GM23338 (cell line): ENCODE measurements at regions not wholly inside any gene's neighbourhood (a gene's known extent, or its start where the extent isn't known, plus 50 kb on each side); places are given as distances from the start of the nearest gene placed in this dataset.

Experiments used
- ATAC-seq: fragments of 200-7000 bp; cut with Tn5 transposase; 3 replicates; pipeline ENCODE4 v1.9.1; 2020
- DNase-seq: peaks from one replicate; pipeline ENCODE4 v3.0.0-alpha.2; 2015; ENCODE audit warnings: low spot score
- H2AFZ ChIP-seq: fragments of 200-600 bp; sonication (generic); 2 replicates; pipeline ENCODE4 v1.8.0; 2016; ENCODE audit warnings: antibody characterized with exemption, mild to moderate bottlenecking, moderate library complexity
- H3F3A ChIP-seq: fragments of 200-600 bp; sonication (generic); replicated peaks from 2 replicates; pipeline ENCODE4 v1.8.0; 2017; ENCODE audit warnings: antibody characterized with exemption, mixed run types, low read depth
- H3K27ac ChIP-seq: fragments of 200-600 bp; sonication (generic); 2 replicates; pipeline ENCODE4 v1.6.1; 2016; ENCODE audit warnings: low read depth
- H3K27me3 ChIP-seq: fragments of 200-600 bp; sonication (generic); 2 replicates; pipeline ENCODE4 v1.8.0; 2016; ENCODE audit warnings: mild to moderate bottlenecking, mixed run types, moderate library complexity; ENCODE audit not compliant: insufficient read depth
- H3K36me3 ChIP-seq: fragments of 200-600 bp; sonication (generic); 2 replicates; pipeline ENCODE4 v1.8.0; 2016; ENCODE audit warnings: mild to moderate bottlenecking; ENCODE audit not compliant: insufficient read depth
- H3K4me1 ChIP-seq: fragments of 200-600 bp; sonication (generic); 2 replicates; pipeline ENCODE4 v1.8.0; 2016; ENCODE audit warnings: mild to moderate bottlenecking, moderate library complexity; ENCODE audit not compliant: insufficient read depth
- H3K4me2 ChIP-seq: fragments of 200-600 bp; sonication (generic); 2 replicates; pipeline ENCODE4 v1.7.1; 2017; ENCODE audit warnings: mixed run types
- H3K4me3 ChIP-seq: fragments of 200-600 bp; sonication (generic); 2 replicates; pipeline ENCODE4 v1.6.1; 2016; ENCODE audit warnings: mixed run types
- H3K79me2 ChIP-seq: fragments of 200-600 bp; sonication (generic); replicated peaks from 2 replicates; pipeline ENCODE4 v1.8.0; 2017; ENCODE audit warnings: mild to moderate bottlenecking; ENCODE audit not compliant: insufficient read depth
- H3K9me2 ChIP-seq: fragments of 200-600 bp; sonication (generic); 2 replicates; pipeline ENCODE4 v1.8.0; 2017; ENCODE audit not compliant: insufficient read depth
- H4K20me1 ChIP-seq: fragments of 200-600 bp; sonication (generic); replicated peaks from 2 replicates; pipeline ENCODE4 v1.8.0; 2017; ENCODE audit warnings: mild to moderate bottlenecking; ENCODE audit not compliant: insufficient read depth
- H3K27ac Mint-ChIP-seq: 2 replicates; pipeline ENCODE4 v1.8.0; 2020; ENCODE audit warnings: inconsistent platforms, mild to moderate bottlenecking, moderate library complexity, mixed read lengths
- H3K27me3 Mint-ChIP-seq: 3 replicates; pipeline ENCODE4 v1.8.0; 2022; ENCODE audit warnings: low read depth, mild to moderate bottlenecking, moderate library complexity, mixed read lengths, inconsistent platforms; ENCODE audit not compliant: insufficient read depth, poor library complexity
- H3K36me3 Mint-ChIP-seq: 3 replicates; pipeline ENCODE4 v1.8.0; 2021; ENCODE audit warnings: low read depth, mild to moderate bottlenecking, inconsistent platforms, moderate library complexity, mixed read lengths
- H3K4me1 Mint-ChIP-seq: 3 replicates; pipeline ENCODE4 v1.8.0; 2020; ENCODE audit warnings: mild to moderate bottlenecking, inconsistent platforms, mixed read lengths
- H3K4me3 Mint-ChIP-seq: 3 replicates; pipeline ENCODE4 v1.8.0; 2021; ENCODE audit warnings: moderate library complexity, mild to moderate bottlenecking, inconsistent platforms, mixed read lengths
- H3K9me3 Mint-ChIP-seq: 3 replicates; pipeline ENCODE4 v1.8.0; 2020; ENCODE audit warnings: moderate library complexity, mild to moderate bottlenecking, inconsistent platforms, mixed read lengths
- CREB1 ChIP-seq: fragments of 250-450 bp; sonication (Bioruptor Pico); IDR thresholded peaks from 2 replicates; pipeline ENCODE4 v1.5.0; 2020; ENCODE audit warnings: low read depth, mild to moderate bottlenecking, moderate library complexity
- EZH2 ChIP-seq: fragments of 200-600 bp; sonication (generic); IDR thresholded peaks from one replicate; pipeline ENCODE4 v1.8.0; 2017; ENCODE audit warnings: antibody characterized with exemption, mild to moderate bottlenecking, low read depth; ENCODE audit not compliant: unreplicated experiment
- EZH2phosphoT487 ChIP-seq: fragments of 200-600 bp; sonication (generic); IDR thresholded peaks from one replicate; pipeline ENCODE4 v1.8.1; 2018; ENCODE audit warnings: antibody characterized with exemption; ENCODE audit not compliant: unreplicated experiment
- JUNB ChIP-seq: IDR thresholded peaks from one replicate; pipeline ENCODE4 v1.6.1; 2016; ENCODE audit warnings: antibody characterized with exemption; ENCODE audit not compliant: unreplicated experiment
- NANOG ChIP-seq: IDR thresholded peaks from 2 replicates; pipeline ENCODE4 v1.6.1; 2016; ENCODE audit warnings: antibody characterized with exemption, borderline replicate concordance
- POLR2AphosphoS5 ChIP-seq: IDR thresholded peaks from 2 replicates; pipeline ENCODE4 v1.6.1; 2016; ENCODE audit warnings: antibody characterized with exemption, low read depth
- STAT1 ChIP-seq: IDR thresholded peaks from one replicate; pipeline ENCODE4 v1.6.1; 2016; ENCODE audit warnings: antibody characterized with exemption; ENCODE audit not compliant: unreplicated experiment
- ZNF114 ChIP-seq: fragments of 250-450 bp; sonication (Bioruptor Pico); IDR thresholded peaks from 2 replicates; pipeline ENCODE4 v1.5.0; 2020; ENCODE audit warnings: mild to moderate bottlenecking, moderate library complexity
- ZNF331 ChIP-seq: fragments of 250-450 bp; sonication (Bioruptor Pico); IDR thresholded peaks from 2 replicates; pipeline ENCODE4 v1.5.0; 2020; ENCODE audit warnings: low read depth, mild to moderate bottlenecking, moderate library complexity
- TF ChIP-seq, protein P1 (sequence below), 2 experiments: fragments of 200-600 bp in 1 of 2; sonication (generic) in 1 of 2; conservative IDR thresholded peaks; 2 replicates each; pipeline versions ENCODE4 v1.5.1 to v1.6.1; 2016 to 2017; ENCODE audit warnings: antibody characterized with exemption in 2 of 2, low read depth in 2 of 2, mild to moderate bottlenecking in 2 of 2, moderate library complexity in 1 of 2
- TF ChIP-seq, protein P2 (sequence below): IDR thresholded peaks from 2 replicates; pipeline ENCODE4 v1.6.1; 2016; ENCODE audit warnings: antibody characterized with exemption
- TF ChIP-seq, protein P3 (sequence below): IDR thresholded peaks from one replicate; pipeline ENCODE4 v1.6.1; 2018; ENCODE audit warnings: antibody characterized with exemption; ENCODE audit not compliant: unreplicated experiment

DNA sequence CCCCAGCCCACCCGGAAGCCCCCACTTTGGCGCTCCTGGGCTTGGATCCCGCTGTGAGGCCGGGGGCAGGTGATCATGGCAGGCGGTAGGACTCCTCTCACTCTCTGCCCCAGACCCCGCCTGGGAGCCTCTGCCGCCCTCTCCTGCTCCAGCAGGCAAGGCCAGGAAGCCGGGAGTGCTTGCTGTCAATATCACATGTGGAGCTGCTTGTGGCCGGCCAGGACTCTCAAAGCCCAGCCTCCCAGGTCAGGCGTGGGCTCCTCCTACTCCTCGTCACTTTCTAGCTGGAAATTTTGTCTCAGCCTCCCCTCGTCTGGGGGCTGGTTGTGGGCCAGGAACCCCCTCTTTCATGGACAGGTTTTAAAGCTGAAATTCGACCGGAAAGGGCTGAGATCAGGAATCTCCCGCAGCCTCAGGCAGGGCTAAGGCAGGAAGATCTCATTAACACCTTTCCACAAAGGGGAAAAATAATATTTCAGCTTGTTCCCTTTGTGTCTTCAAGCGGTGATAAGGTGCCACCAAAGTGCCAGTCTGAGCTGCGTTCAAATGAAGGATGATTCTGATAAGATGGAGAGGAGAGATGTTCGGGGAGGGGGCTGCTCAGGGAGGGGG, 273.6 kb upstream of the PODXL start:
- peak overlapping the region; percentile 2; the same call in 1 of the 2 replicates for H3K27ac Mint-ChIP-seq
- Histone ChIP-seq H3K27ac (no peak overlapping the region), H3K9me2 (no peaks in the 10 kb centered on the region), H3K36me3 (no peaks in the 10 kb centered on the region), H3K27me3 (no peaks in the 10 kb centered on the region), H4K20me1 (no peaks in the 10 kb centered on the region), H3K4me1 (peaks cover 16% of the 10 kb centered on the region), H3F3A (no peaks in the 10 kb centered on the region), H2AFZ (peak overlapping the region; percentile 90), H3K79me2 (no peaks in the 10 kb centered on the region), H3K4me2 (peak overlapping the region; percentile 63), H3K4me3 (peak overlapping the region; percentile 39)
- ATAC-seq = peak; percentile 99
- H3K4me1 Mint-ChIP-seq = peaks cover 20% of the 10 kb centered on the region
- H3K9me3 Mint-ChIP-seq = no peaks in the 10 kb centered on the region
- H3K27me3 Mint-ChIP-seq = peaks cover 10% of the 10 kb centered on the region
- H3K4me3 Mint-ChIP-seq = peak overlapping the region; percentile 39
- DNase-seq = peak; percentile 85
- H3K36me3 Mint-ChIP-seq = no peaks in the 10 kb centered on the region
- TF ChIP-seq ZNF114 (CRISPR knock-in tag) = no peak
- TF ChIP-seq JUNB = no peak
- TF ChIP-seq, protein P1, sequence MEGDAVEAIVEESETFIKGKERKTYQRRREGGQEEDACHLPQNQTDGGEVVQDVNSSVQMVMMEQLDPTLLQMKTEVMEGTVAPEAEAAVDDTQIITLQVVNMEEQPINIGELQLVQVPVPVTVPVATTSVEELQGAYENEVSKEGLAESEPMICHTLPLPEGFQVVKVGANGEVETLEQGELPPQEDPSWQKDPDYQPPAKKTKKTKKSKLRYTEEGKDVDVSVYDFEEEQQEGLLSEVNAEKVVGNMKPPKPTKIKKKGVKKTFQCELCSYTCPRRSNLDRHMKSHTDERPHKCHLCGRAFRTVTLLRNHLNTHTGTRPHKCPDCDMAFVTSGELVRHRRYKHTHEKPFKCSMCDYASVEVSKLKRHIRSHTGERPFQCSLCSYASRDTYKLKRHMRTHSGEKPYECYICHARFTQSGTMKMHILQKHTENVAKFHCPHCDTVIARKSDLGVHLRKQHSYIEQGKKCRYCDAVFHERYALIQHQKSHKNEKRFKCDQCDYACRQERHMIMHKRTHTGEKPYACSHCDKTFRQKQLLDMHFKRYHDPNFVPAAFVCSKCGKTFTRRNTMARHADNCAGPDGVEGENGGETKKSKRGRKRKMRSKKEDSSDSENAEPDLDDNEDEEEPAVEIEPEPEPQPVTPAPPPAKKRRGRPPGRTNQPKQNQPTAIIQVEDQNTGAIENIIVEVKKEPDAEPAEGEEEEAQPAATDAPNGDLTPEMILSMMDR (conservative IDR thresholded peaks at IDR 0.05; ENCODE audit: low read depth in 2 of 2) = peak in 1 of 2 experiments; percentile 44; a peak in 3 of 4 replicates
- TF ChIP-seq ZNF331 (CRISPR knock-in tag) = no peak

DNA sequence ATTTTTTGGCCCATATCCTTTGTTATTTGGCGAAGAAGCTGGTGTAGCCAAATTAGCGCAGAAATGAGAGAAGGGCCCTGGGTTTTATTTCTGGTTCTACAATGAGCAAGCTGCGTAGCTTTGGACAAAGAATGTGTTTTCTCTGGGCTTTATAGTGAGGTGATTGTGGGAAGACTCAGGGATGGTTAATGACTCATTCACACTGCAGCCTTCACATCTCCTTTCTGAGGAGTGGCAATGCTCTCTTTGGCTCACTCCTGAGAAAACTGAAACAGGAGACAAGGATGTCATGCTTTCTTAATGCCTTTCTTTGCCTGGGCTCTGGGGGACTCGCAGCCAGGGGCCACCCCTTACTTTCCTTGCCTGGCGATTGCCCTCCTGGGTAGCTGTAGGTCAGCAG, 271.0 kb upstream of the PODXL start:
- H3K4me1 Mint-ChIP-seq = peaks cover 17% of the 10 kb centered on the region
- Histone ChIP-seq H3K79me2 (no peaks in the 10 kb centered on the region), H2AFZ (peak overlapping the region; percentile 78), H3K4me2 (no peak overlapping the region), H3K9me2 (no peaks in the 10 kb centered on the region), H3K27ac (no peak overlapping the region), H3K36me3 (no peaks in the 10 kb centered on the region), H4K20me1 (no peaks in the 10 kb centered on the region), H3K4me3 (no peak overlapping the region), H3K27me3 (no peaks in the 10 kb centered on the region), H3F3A (no peaks in the 10 kb centered on the region), H3K4me1 (peaks cover 16% of the 10 kb centered on the region)
- no peaks in the 10 kb centered on the region for H3K9me3 Mint-ChIP-seq
- H3K4me3 Mint-ChIP-seq = no peak overlapping the region
- ATAC-seq = no peak
- no peak for DNase-seq
- no peak overlapping the region for H3K27ac Mint-ChIP-seq
- H3K36me3 Mint-ChIP-seq = no peaks in the 10 kb centered on the region
- H3K27me3 Mint-ChIP-seq = peaks cover 7% of the 10 kb centered on the region
- TF ChIP-seq, protein P1 (conservative IDR thresholded peaks at IDR 0.05; ENCODE audit: low read depth in 2 of 2) = no peak
- TF ChIP-seq ZNF114 (CRISPR knock-in tag) = no peak
- no peak for TF ChIP-seq EZH2
- TF ChIP-seq ZNF331 (CRISPR knock-in tag) = no peak
- no peak for TF ChIP-seq POLR2AphosphoS5
- TF ChIP-seq NANOG = no peak
- no peak for TF ChIP-seq CREB1 (CRISPR knock-in tag)
- no peak for TF ChIP-seq EZH2phosphoT487
- TF ChIP-seq, protein P2, sequence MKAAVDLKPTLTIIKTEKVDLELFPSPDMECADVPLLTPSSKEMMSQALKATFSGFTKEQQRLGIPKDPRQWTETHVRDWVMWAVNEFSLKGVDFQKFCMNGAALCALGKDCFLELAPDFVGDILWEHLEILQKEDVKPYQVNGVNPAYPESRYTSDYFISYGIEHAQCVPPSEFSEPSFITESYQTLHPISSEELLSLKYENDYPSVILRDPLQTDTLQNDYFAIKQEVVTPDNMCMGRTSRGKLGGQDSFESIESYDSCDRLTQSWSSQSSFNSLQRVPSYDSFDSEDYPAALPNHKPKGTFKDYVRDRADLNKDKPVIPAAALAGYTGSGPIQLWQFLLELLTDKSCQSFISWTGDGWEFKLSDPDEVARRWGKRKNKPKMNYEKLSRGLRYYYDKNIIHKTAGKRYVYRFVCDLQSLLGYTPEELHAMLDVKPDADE = no peak
- no peak for TF ChIP-seq JUNB
- TF ChIP-seq, protein P3, sequence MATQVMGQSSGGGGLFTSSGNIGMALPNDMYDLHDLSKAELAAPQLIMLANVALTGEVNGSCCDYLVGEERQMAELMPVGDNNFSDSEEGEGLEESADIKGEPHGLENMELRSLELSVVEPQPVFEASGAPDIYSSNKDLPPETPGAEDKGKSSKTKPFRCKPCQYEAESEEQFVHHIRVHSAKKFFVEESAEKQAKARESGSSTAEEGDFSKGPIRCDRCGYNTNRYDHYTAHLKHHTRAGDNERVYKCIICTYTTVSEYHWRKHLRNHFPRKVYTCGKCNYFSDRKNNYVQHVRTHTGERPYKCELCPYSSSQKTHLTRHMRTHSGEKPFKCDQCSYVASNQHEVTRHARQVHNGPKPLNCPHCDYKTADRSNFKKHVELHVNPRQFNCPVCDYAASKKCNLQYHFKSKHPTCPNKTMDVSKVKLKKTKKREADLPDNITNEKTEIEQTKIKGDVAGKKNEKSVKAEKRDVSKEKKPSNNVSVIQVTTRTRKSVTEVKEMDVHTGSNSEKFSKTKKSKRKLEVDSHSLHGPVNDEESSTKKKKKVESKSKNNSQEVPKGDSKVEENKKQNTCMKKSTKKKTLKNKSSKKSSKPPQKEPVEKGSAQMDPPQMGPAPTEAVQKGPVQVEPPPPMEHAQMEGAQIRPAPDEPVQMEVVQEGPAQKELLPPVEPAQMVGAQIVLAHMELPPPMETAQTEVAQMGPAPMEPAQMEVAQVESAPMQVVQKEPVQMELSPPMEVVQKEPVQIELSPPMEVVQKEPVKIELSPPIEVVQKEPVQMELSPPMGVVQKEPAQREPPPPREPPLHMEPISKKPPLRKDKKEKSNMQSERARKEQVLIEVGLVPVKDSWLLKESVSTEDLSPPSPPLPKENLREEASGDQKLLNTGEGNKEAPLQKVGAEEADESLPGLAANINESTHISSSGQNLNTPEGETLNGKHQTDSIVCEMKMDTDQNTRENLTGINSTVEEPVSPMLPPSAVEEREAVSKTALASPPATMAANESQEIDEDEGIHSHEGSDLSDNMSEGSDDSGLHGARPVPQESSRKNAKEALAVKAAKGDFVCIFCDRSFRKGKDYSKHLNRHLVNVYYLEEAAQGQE = no peak
- TF ChIP-seq STAT1 = no peak
